ENCODE measurements at regions not wholly inside any gene's neighbourhood (a gene's known extent, or its start where the extent isn't known, plus 50 kb on each side); places are given as distances from the start of the nearest gene placed in this dataset.

DNA sequence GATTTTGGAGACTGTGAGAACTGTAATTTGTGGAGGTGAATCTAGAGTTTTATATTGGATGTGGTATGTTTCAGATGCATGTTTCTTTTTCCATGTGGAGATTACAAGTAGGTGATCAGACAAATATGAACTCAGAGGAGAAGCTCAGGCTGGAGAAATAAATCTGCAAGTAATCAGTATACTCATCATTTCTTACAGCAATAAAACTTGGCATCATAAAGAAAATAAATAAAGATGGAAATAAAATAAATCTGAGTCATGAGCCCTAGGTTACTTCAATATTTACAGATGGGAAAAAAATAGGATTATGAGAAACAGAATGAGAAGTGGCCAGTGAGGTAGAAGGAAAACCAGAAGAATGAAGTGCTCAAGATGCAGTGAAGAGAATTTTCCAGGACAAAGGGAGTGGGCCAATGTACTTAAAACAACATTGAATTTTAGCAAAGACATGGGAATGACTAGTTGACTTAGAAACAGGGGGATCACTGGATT, 453.8 kb downstream of the DSC3 start:
- ATAC-seq, result no peak
- TF ChIP-seq, protein P1, sequence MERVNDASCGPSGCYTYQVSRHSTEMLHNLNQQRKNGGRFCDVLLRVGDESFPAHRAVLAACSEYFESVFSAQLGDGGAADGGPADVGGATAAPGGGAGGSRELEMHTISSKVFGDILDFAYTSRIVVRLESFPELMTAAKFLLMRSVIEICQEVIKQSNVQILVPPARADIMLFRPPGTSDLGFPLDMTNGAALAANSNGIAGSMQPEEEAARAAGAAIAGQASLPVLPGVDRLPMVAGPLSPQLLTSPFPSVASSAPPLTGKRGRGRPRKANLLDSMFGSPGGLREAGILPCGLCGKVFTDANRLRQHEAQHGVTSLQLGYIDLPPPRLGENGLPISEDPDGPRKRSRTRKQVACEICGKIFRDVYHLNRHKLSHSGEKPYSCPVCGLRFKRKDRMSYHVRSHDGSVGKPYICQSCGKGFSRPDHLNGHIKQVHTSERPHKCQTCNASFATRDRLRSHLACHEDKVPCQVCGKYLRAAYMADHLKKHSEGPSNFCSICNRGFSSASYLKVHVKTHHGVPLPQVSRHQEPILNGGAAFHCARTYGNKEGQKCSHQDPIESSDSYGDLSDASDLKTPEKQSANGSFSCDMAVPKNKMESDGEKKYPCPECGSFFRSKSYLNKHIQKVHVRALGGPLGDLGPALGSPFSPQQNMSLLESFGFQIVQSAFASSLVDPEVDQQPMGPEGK (CRISPR knock-in tag; IDR thresholded peaks at IDR 0.05; ENCODE audit: borderline replicate concordance), result no peak
- TF ChIP-seq ISL1 (CRISPR knock-in tag; IDR thresholded peaks at IDR 0.05) (no peak), ZFP3 (CRISPR knock-in tag; IDR thresholded peaks at IDR 0.05) (no peak), ZNF565 (CRISPR knock-in tag; conservative IDR thresholded peaks at IDR 0.05; ENCODE audit: low read depth) (no peak), ZNF70 (CRISPR knock-in tag; IDR thresholded peaks at IDR 0.05) (no peak)
- TF ChIP-seq, protein P2, sequence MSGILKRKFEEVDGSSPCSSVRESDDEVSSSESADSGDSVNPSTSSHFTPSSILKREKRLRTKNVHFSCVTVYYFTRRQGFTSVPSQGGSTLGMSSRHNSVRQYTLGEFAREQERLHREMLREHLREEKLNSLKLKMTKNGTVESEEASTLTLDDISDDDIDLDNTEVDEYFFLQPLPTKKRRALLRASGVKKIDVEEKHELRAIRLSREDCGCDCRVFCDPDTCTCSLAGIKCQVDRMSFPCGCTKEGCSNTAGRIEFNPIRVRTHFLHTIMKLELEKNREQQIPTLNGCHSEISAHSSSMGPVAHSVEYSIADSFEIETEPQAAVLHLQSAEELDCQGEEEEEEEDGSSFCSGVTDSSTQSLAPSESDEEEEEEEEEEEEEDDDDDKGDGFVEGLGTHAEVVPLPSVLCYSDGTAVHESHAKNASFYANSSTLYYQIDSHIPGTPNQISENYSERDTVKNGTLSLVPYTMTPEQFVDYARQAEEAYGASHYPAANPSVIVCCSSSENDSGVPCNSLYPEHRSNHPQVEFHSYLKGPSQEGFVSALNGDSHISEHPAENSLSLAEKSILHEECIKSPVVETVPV (CRISPR knock-in tag; IDR thresholded peaks at IDR 0.05), result no peak
- TF ChIP-seq, protein P3, sequence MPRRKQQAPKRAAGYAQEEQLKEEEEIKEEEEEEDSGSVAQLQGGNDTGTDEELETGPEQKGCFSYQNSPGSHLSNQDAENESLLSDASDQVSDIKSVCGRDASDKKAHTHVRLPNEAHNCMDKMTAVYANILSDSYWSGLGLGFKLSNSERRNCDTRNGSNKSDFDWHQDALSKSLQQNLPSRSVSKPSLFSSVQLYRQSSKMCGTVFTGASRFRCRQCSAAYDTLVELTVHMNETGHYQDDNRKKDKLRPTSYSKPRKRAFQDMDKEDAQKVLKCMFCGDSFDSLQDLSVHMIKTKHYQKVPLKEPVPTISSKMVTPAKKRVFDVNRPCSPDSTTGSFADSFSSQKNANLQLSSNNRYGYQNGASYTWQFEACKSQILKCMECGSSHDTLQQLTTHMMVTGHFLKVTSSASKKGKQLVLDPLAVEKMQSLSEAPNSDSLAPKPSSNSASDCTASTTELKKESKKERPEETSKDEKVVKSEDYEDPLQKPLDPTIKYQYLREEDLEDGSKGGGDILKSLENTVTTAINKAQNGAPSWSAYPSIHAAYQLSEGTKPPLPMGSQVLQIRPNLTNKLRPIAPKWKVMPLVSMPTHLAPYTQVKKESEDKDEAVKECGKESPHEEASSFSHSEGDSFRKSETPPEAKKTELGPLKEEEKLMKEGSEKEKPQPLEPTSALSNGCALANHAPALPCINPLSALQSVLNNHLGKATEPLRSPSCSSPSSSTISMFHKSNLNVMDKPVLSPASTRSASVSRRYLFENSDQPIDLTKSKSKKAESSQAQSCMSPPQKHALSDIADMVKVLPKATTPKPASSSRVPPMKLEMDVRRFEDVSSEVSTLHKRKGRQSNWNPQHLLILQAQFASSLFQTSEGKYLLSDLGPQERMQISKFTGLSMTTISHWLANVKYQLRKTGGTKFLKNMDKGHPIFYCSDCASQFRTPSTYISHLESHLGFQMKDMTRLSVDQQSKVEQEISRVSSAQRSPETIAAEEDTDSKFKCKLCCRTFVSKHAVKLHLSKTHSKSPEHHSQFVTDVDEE (CRISPR knock-in tag; IDR thresholded peaks at IDR 0.05), result no peak

DNA sequence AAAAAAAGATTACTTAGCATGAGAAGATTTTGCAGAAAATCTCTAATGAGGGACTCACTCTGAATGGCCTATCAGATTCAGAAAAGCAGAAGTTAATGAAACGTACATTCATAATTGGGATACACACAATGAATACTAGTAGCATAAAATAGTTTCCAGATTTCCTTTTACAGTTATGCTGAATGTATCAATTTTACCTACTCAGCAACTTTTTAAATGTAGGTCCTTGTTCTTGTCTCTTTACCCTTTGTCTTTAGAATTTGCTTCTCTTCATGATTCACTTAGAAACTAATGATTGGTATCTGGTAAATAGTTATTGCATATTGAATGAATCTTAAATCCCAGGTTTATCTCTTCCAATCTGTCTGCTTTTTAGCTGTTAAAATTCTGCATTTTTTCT, 458.8 kb downstream of the DSC3 start:
- ATAC-seq, result no peak

More for the DNA sequence above, 458.8 kb downstream of the DSC3 start:
- TF ChIP-seq PPARA (CRISPR knock-in tag; IDR thresholded peaks at IDR 0.05; ENCODE audit: borderline replicate concordance) (no peak), GLIS3 (CRISPR knock-in tag; IDR thresholded peaks at IDR 0.05) (no peak), ISL1 (CRISPR knock-in tag; IDR thresholded peaks at IDR 0.05) (no peak), ZNF8 (CRISPR knock-in tag; IDR thresholded peaks at IDR 0.05) (no peak), ZFP3 (CRISPR knock-in tag; IDR thresholded peaks at IDR 0.05) (no peak), ARNTL (CRISPR knock-in tag; IDR thresholded peaks at IDR 0.05; ENCODE audit: borderline replicate concordance, low read depth) (no peak), OSR1 (CRISPR knock-in tag; IDR thresholded peaks at IDR 0.05) (no peak), TCF4 (CRISPR knock-in tag; IDR thresholded peaks at IDR 0.05; ENCODE audit: borderline replicate concordance) (no peak), CSDC2 (CRISPR knock-in tag; IDR thresholded peaks at IDR 0.05) (no peak), ZC3H10 (CRISPR knock-in tag; IDR thresholded peaks at IDR 0.05) (no peak), TOX (CRISPR knock-in tag; IDR thresholded peaks at IDR 0.05; ENCODE audit: borderline replicate concordance) (no peak), ZNF565 (CRISPR knock-in tag; conservative IDR thresholded peaks at IDR 0.05; ENCODE audit: low read depth) (no peak)
- TF ChIP-seq, protein P4, sequence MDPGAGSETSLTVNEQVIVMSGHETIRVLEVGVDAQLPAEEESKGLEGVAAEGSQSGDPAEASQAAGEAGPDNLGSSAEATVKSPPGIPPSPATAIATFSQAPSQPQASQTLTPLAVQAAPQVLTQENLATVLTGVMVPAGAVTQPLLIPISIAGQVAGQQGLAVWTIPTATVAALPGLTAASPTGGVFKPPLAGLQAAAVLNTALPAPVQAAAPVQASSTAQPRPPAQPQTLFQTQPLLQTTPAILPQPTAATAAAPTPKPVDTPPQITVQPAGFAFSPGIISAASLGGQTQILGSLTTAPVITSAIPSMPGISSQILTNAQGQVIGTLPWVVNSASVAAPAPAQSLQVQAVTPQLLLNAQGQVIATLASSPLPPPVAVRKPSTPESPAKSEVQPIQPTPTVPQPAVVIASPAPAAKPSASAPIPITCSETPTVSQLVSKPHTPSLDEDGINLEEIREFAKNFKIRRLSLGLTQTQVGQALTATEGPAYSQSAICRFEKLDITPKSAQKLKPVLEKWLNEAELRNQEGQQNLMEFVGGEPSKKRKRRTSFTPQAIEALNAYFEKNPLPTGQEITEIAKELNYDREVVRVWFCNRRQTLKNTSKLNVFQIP (CRISPR knock-in tag; IDR thresholded peaks at IDR 0.05; ENCODE audit: borderline replicate concordance, low read depth), result no peak
- TF ChIP-seq, protein P5, sequence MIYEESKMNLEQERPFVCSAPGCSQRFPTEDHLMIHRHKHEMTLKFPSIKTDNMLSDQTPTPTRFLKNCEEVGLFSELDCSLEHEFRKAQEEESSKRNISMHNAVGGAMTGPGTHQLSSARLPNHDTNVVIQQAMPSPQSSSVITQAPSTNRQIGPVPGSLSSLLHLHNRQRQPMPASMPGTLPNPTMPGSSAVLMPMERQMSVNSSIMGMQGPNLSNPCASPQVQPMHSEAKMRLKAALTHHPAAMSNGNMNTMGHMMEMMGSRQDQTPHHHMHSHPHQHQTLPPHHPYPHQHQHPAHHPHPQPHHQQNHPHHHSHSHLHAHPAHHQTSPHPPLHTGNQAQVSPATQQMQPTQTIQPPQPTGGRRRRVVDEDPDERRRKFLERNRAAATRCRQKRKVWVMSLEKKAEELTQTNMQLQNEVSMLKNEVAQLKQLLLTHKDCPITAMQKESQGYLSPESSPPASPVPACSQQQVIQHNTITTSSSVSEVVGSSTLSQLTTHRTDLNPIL (CRISPR knock-in tag; IDR thresholded peaks at IDR 0.05; ENCODE audit: low read depth), result no peak
- TF ChIP-seq, protein P2 (CRISPR knock-in tag; IDR thresholded peaks at IDR 0.05), result no peak
- TF ChIP-seq, protein P1 (CRISPR knock-in tag; IDR thresholded peaks at IDR 0.05; ENCODE audit: borderline replicate concordance), result no peak
- TF ChIP-seq, protein P3 (CRISPR knock-in tag; IDR thresholded peaks at IDR 0.05), result no peak

Data from SK-N-SH treated with all-trans-retinoic acid at 6 μM for 48 hours (cell line).